GM18868 (cell line): ENCODE measurements at regions not wholly inside any gene's neighbourhood (a gene's known extent, or its start where the extent isn't known, plus 50 kb on each side); places are given as distances from the start of the nearest gene placed in this dataset.
"Not testable (repeated sequence)": the region's sequence is repeated elsewhere in the genome, so short reads cannot be mapped to it uniquely, and the experiment has no call there.

Experiments
- ATAC-seq: cut with Tn5 transposase; IDR thresholded peaks from one replicate; pipeline ENCODE4 v1.9.1; 2021; ENCODE audit warnings: mild to moderate bottlenecking, moderate library complexity; ENCODE audit not compliant: unreplicated experiment

- no peak for ATAC-seq
These were observed 289.3 kb upstream of the MTPN start for GRCh38 chr7:136266457-136266856.

GRCh38 chr7:136264304-136264703, 287.1 kb upstream of the MTPN start:
- not testable (repeated sequence) for ATAC-seq

DNA sequence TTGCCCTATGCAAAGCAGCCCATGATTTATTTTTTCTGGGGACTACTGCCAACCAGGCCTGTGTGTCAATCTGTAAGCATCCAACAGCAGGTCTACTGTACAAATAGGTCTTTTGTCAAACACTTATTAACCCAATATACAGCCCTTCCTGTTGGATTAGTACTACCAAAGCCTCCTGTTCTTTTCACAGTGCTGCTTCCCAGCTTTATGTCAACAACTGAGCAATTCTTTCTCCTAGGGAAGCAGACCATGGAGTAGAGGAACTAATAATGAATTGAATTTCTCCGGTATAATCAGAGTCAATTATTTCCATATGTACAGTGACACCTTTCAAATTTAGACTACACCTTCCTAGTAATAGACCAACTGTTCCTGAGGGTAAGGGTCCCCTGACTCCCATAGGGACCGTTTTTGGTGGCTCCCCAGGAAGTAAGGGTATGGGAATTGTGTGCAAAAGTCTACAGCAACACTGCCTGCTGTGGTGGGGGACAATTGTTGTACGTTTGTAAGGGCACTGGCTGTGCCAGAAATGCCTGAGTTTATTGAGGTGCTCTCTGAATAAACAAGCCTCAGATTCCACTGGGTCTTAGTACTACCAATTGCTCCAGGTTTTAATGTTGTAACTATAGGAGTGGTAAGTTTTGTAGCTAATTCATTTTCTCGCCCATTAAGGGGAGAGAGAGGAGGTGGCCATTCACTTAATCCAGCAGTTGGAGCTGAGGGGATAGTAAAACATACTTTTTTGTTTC, 286.1 kb upstream of the MTPN start:
- ATAC-seq: not testable (repeated sequence)

DNA sequence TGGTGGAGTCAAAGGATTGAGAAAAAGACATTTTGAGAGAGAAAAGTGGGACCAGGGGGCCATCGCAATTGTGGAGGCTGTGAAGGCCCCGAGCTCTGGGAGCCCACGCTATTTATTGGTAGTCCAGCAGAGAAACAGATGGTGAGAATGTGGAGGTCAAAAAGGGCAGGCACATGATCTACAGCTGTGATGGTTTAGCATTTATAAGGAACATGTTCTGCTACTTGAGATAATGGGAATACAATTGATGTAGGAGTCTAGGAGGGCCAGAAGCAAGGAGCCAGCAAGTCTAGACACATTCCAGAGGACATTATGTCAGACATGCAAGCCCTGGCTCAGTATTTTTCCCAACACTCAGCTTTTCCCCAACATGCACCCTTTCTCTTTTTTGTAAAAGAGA, 283.4 kb upstream of the MTPN start:
- not testable (repeated sequence) for ATAC-seq

- ATAC-seq: no peak
These were observed 281.9 kb upstream of the MTPN start for GRCh38 chr7:136259074-136259473.

- no peak for ATAC-seq
These were observed 279.3 kb upstream of the MTPN start for GRCh38 chr7:136256491-136256890.

DNA sequence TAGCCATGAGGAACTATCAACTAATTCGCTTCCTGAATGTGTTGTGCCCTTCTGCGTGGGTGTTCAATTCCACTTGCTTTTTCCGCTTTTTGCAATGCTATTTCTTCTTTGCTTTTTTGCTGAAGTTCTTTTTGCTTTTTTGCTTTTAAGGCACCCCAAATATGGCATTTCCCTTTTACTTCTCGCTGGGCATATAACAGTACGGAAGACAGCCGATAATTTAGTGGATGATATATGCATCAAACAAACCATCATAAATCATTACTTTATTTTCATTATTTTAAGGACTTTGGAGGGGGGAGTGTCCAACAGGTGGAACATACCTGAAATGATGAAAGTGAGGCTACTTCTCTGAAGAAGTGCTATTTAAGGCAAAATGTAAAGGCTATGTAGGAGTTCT, 277.0 kb upstream of the MTPN start:
- no peak for ATAC-seq

GRCh38 chr7:136251826-136252225, 274.7 kb upstream of the MTPN start:
- no peak for ATAC-seq

DNA sequence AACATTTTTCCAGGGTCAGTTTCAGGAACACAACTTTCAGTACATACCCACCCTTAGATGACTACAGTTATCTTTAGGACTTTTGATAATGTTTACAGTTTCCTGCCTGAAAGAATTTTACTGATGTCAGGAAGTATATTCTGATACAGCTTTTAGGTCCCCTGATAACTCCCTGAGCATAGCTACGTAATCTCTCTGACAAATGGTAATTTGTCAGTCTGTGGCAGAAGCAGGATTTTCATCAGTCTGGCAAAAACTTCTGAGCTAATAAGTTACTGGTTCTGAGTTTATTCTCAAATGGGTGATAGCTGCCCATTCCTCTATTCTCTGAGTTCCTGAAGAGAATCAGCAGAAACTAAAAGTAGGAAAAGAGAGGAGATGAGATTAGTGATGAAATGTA, 270.1 kb upstream of the MTPN start:
- no peak for ATAC-seq

- no peak for ATAC-seq
These were observed 268.3 kb upstream of the MTPN start for GRCh38 chr7:136245327-136246004.

GRCh38 chr7:136234040-136234439, 256.9 kb upstream of the MTPN start:
- no peak for ATAC-seq

DNA sequence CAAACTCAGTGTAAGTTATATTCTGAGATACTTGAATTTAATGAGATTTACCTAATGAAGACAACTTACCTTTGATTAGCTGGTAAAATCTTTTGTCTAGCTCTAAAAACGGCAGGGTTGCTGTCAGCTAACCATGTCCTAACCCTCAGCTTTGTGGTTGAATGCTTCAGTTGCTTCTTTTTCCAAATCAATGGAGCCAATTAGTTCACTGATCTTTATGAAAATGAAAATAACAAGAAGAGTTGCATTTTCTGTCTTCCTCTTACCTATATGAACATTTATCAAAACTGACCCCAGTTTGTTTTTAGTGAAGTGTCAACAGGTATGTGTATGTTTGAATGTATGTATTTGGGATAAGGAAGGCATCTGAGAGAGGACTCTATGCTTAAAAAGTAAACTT, 253.1 kb upstream of the MTPN start:
- ATAC-seq: no peak

- no peak for ATAC-seq
These were observed 252.6 kb upstream of the MTPN start for GRCh38 chr7:136229790-136230189.

DNA sequence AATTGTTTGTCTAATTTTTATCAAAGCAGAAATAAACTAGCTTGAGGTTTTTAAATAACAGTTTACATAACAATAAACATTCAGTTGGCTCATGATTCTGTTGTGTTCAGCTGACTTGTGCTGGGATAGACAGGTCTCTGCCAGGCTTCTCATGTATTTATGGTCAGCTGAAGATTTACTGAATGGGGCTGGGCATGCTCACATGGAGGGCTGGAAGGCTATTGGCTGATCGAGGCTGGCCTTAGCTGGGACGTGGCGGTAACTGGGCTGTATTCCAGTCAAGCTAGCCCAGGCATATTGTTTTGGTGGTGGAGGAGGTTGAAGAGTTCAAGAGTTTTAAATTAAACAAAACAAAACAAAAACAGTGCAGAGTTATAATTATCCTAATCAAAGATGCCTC, 251.0 kb upstream of the MTPN start:
- ATAC-seq: no peak

- ATAC-seq: no peak
These were observed 237.2 kb upstream of the MTPN start for GRCh38 chr7:136214356-136214755.

- no peak for ATAC-seq
These were observed 235.9 kb upstream of the MTPN start for GRCh38 chr7:136213012-136213411.

GRCh38 chr7:136210664-136211063, 233.5 kb upstream of the MTPN start:
- ATAC-seq: no peak

DNA sequence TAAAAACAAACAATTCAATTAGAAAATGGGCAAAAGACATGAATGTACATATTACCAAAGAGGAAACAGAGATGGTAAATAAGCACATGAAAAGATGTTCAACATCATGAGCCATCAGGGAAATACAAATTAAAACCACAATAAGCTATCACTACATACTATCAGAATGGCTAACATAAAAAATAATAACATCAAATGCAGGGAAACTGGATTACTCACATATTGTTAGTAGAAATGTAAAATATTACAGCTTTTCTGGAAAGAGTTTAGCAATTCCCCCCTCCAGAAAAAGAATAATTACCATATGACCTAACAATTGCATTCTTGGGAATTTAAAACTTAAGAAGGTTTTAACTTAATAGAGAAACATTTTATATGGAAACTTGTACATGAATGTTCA, 232.9 kb upstream of the MTPN start:
- ATAC-seq: no peak

- ATAC-seq: no peak
These were observed 228.8 kb upstream of the MTPN start for GRCh38 chr7:136205956-136206355.

DNA sequence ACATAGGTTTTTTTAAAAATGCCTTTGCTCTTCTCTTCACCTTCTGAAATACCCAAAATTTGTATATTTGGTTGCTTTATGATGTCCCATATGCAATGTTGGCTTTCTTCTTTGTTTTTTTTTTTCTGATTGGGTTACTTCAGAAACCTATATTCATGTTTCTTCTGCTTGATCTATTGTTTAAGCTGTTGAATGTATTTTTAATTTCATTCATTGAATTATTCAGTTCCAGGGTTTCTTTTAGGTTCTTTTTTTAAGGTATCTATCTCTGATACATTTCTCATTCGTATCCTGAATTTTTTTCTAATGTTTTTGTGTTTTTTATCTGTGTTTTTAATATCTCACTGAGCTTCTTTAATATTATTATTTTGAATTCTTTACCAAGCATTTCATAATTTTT, 221.0 kb upstream of the MTPN start:
- no peak for ATAC-seq

DNA sequence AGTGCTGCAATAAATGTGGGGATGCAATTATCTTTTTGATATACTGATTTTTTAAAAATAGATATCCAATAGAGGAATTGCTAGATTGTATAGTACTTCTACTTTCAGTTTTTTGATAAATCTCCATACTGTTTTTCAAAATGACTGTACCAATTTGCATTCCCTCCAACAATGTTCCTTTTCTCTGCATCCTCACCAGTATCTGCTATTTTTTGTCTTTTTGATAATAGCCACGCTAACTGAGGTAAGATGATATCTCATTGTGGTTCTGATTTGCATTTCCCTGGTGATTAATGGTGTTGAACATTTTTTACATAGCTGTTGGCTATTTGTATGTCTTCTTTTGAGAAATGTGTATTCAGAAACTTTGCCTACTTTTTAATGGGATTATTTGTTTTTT, 217.7 kb upstream of the MTPN start:
- ATAC-seq: no peak

GRCh38 chr7:136193940-136194339, 216.8 kb upstream of the MTPN start:
- ATAC-seq: no peak
